ENCODE measurements at regions not wholly inside any gene's neighbourhood (a gene's known extent, or its start where the extent isn't known, plus 50 kb on each side); places are given as distances from the start of the nearest gene placed in this dataset.

DNA sequence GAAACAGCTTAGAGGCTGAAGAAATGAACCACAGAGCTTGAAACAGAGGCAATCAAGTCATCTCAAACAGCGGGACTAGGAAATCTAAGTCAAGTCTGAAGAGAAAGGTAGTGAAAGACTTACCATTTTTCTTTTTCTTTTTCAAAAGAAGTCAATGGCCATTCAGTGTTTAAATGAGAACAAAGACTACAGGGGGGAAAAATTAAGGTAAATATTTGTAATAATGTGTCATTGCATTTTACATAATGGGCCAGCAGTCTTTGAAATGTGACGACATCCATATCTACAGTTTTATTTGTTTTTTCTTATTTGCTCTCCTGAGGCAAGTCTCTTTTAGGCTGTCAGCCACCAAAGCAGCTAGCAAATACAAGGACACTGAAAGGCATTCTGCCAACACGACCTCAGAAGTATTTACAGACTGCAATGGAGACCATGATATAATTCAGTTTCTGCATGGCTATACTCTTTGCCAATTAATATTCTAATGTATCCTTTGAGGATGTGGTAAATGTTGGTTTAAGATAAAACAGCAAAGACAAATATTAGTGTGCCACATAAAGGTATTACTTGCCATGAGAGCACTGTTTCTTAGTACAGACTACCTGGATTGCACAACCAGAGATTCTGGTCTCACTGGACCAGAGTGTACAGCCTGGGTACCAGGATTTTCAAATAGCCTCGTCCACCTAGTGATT, 307.0 kb upstream of the THBS1 start (continued):
- TF ChIP-seq KDM2A (CRISPR knock-in tag; IDR thresholded peaks at IDR 0.05; ENCODE audit: borderline replicate concordance, low read depth) = no peak
- no peak for TF ChIP-seq ZNF678 (CRISPR knock-in tag; IDR thresholded peaks at IDR 0.05)
- TF ChIP-seq, protein P1, sequence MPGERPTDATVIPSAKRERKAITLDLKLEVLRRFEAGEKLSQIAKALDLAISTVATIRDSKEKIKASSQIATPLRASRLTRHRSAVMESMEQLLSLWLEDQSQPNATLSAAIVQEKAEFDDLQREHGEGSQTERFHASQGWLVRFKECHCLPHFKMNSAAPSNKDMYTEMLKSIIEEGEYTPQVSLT (CRISPR knock-in tag; IDR thresholded peaks at IDR 0.05; ENCODE audit: borderline replicate concordance, low read depth) = no peak
- no peak for TF ChIP-seq HNRNPL (IDR thresholded peaks at IDR 0.05; ENCODE audit: low read depth, low read length)
- TF ChIP-seq SP4 (CRISPR knock-in tag; IDR thresholded peaks at IDR 0.05) = no peak
- TF ChIP-seq ZNF737 (CRISPR knock-in tag; IDR thresholded peaks at IDR 0.05; ENCODE audit: borderline replicate concordance) = no peak
- TF ChIP-seq NCOA1 (CRISPR knock-in tag; IDR thresholded peaks at IDR 0.05) = peak; percentile 55; the same call in 1 of the 2 replicates
- TF ChIP-seq ZNF781 (CRISPR knock-in tag; IDR thresholded peaks at IDR 0.05; ENCODE audit: borderline replicate concordance, not compliant biosample characterization) = no peak
- TF ChIP-seq, protein P2, sequence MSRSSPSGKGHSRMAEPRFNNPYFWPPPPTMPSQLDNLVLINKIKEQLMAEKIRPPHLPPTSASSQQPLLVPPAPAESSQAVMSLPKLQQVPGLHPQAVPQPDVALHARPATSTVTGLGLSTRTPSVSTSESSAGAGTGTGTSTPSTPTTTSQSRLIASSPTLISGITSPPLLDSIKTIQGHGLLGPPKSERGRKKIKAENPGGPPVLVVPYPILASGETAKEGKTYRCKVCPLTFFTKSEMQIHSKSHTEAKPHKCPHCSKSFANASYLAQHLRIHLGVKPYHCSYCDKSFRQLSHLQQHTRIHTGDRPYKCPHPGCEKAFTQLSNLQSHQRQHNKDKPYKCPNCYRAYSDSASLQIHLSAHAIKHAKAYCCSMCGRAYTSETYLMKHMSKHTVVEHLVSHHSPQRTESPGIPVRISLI (CRISPR knock-in tag; IDR thresholded peaks at IDR 0.05; ENCODE audit: borderline replicate concordance) = peak; percentile 36; the same call in 1 of the 2 replicates
- TF ChIP-seq IKZF1 (IDR thresholded peaks at IDR 0.05) = no peak
- TF ChIP-seq GTF3A (CRISPR knock-in tag; conservative IDR thresholded peaks at IDR 0.05) = no peak
- TF ChIP-seq ZNF543 (CRISPR knock-in tag; IDR thresholded peaks at IDR 0.05) = 0 out of 2 replicates have a peak, but pooled peaks have one; percentile 52
- TF ChIP-seq, protein P3, sequence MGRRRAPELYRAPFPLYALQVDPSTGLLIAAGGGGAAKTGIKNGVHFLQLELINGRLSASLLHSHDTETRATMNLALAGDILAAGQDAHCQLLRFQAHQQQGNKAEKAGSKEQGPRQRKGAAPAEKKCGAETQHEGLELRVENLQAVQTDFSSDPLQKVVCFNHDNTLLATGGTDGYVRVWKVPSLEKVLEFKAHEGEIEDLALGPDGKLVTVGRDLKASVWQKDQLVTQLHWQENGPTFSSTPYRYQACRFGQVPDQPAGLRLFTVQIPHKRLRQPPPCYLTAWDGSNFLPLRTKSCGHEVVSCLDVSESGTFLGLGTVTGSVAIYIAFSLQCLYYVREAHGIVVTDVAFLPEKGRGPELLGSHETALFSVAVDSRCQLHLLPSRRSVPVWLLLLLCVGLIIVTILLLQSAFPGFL (CRISPR knock-in tag; IDR thresholded peaks at IDR 0.05) = no peak
- TF ChIP-seq, protein P4, sequence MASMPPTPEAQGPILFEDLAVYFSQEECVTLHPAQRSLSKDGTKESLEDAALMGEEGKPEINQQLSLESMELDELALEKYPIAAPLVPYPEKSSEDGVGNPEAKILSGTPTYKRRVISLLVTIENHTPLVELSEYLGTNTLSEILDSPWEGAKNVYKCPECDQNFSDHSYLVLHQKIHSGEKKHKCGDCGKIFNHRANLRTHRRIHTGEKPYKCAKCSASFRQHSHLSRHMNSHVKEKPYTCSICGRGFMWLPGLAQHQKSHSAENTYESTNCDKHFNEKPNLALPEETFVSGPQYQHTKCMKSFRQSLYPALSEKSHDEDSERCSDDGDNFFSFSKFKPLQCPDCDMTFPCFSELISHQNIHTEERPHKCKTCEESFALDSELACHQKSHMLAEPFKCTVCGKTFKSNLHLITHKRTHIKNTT (CRISPR knock-in tag; IDR thresholded peaks at IDR 0.05) = no peak
- peak; percentile 78 for TF ChIP-seq ZMYM2 (CRISPR knock-in tag; IDR thresholded peaks at IDR 0.05)
- no peak for TF ChIP-seq ISX (CRISPR knock-in tag; conservative IDR thresholded peaks at IDR 0.05)
- no peak for TF ChIP-seq ZNF672 (CRISPR knock-in tag; IDR thresholded peaks at IDR 0.05)
- no peak for TF ChIP-seq ZNF382 (CRISPR knock-in tag; IDR thresholded peaks at IDR 0.05; ENCODE audit: borderline replicate concordance)
- TF ChIP-seq, protein P5, sequence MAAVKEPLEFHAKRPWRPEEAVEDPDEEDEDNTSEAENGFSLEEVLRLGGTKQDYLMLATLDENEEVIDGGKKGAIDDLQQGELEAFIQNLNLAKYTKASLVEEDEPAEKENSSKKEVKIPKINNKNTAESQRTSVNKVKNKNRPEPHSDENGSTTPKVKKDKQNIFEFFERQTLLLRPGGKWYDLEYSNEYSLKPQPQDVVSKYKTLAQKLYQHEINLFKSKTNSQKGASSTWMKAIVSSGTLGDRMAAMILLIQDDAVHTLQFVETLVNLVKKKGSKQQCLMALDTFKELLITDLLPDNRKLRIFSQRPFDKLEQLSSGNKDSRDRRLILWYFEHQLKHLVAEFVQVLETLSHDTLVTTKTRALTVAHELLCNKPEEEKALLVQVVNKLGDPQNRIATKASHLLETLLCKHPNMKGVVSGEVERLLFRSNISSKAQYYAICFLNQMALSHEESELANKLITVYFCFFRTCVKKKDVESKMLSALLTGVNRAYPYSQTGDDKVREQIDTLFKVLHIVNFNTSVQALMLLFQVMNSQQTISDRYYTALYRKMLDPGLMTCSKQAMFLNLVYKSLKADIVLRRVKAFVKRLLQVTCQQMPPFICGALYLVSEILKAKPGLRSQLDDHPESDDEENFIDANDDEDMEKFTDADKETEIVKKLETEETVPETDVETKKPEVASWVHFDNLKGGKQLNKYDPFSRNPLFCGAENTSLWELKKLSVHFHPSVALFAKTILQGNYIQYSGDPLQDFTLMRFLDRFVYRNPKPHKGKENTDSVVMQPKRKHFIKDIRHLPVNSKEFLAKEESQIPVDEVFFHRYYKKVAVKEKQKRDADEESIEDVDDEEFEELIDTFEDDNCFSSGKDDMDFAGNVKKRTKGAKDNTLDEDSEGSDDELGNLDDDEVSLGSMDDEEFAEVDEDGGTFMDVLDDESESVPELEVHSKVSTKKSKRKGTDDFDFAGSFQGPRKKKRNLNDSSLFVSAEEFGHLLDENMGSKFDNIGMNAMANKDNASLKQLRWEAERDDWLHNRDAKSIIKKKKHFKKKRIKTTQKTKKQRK (IDR thresholded peaks at IDR 0.05; ENCODE audit: low read length) = no peak
- no peak for TF ChIP-seq HNRNPLL (IDR thresholded peaks at IDR 0.05; ENCODE audit: low read depth, low read length, poor library complexity, severe bottlenecking)
- TF ChIP-seq PHF5A (CRISPR knock-in tag; IDR thresholded peaks at IDR 0.05; ENCODE audit: low read depth, unreplicated experiment) = peak; percentile 42
- TF ChIP-seq, protein P6, sequence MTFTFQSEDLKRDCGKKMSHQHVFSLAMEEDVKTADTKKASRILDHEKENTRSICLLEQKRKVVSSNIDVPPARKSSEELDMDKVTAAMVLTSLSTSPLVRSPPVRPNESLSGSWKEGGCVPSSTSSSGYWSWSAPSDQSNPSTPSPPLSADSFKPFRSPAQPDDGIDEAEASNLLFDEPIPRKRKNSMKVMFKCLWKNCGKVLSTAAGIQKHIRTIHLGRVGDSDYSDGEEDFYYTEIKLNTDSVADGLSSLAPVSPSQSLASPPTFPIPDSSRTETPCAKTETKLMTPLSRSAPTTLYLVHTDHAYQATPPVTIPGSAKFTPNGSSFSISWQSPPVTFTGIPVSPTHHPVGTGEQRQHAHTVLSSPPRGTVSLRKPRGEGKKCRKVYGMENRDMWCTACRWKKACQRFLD (CRISPR knock-in tag; IDR thresholded peaks at IDR 0.05; ENCODE audit: borderline replicate concordance) = no peak
